ENCODE measurements at regions not wholly inside any gene's neighbourhood (a gene's known extent, or its start where the extent isn't known, plus 50 kb on each side); places are given as distances from the start of the nearest gene placed in this dataset.

- H3K9me3 ChIP-seq (ENCODE audit: control insufficient read depth, insufficient read depth, low read length): no peaks in the 10 kb centered on the region
- H3K4me1 ChIP-seq (ENCODE audit: control insufficient read depth, insufficient read depth, low read length): no peaks in the 10 kb centered on the region
- no peak for TF ChIP-seq CTCF (IDR thresholded peaks at IDR 0.05)
- H3K27me3 ChIP-seq (ENCODE audit: control insufficient read depth, insufficient read depth, low read length): no peaks in the 10 kb centered on the region
- no peak for DNase-seq
- H3K27ac Mint-ChIP-seq: no peak overlapping the region
- H3K4me1 Mint-ChIP-seq: no peaks in the 10 kb centered on the region
- H3K27me3 Mint-ChIP-seq (ENCODE audit: low read depth in 2 of 2): no peaks in the 10 kb centered on the region
- intact Hi-C loops (cut with micrococcal nuclease): no loop called here
- no peaks in the 10 kb centered on the region for H3K36me3 ChIP-seq (ENCODE audit: control insufficient read depth, insufficient read depth, low read length)
- H3K4me3 Mint-ChIP-seq: no peak overlapping the region
- no peak overlapping the region for H3K27ac ChIP-seq (ENCODE audit: low read length)
- no peak for ATAC-seq
- H3K9me3 Mint-ChIP-seq: peaks cover 11 to 12% of the 10 kb centered on the region in 2 donors
- H3K36me3 Mint-ChIP-seq: peaks cover 11% of the 10 kb centered on the region
- WGBS (ENCODE audit: insufficient coverage): no CpG with 5 or more reads among the region's 4 CpGs
- H3K4me3 ChIP-seq (ENCODE audit: low read length): no peak overlapping the region
These were observed 601.9 kb downstream of the SEMA5A start for GRCh38 chr5:8944005-8944404.

GRCh38 chr5:8945972-8946371 is 599.9 kb downstream of the SEMA5A start:
- DNase-seq: no peak
- intact Hi-C loops (cut with micrococcal nuclease): no loop called here
- H3K36me3 ChIP-seq (ENCODE audit: control insufficient read depth, insufficient read depth, low read length): no peaks in the 10 kb centered on the region
- Mint-ChIP-seq H3K4me1 (no peaks in the 10 kb centered on the region), H3K36me3 (peaks cover 6% of the 10 kb centered on the region), H3K27me3 (ENCODE audit: low read depth in 2 of 2) (no peaks in the 10 kb centered on the region), H3K27ac (no peak overlapping the region), H3K9me3 (peaks cover 8 to 9% of the 10 kb centered on the region in 2 donors), H3K4me3 (no peak overlapping the region)
- H3K27ac ChIP-seq (ENCODE audit: low read length): no peak overlapping the region
- no peaks in the 10 kb centered on the region for H3K9me3 ChIP-seq (ENCODE audit: control insufficient read depth, insufficient read depth, low read length)
- H3K27me3 ChIP-seq (ENCODE audit: control insufficient read depth, insufficient read depth, low read length): no peaks in the 10 kb centered on the region
- H3K4me3 ChIP-seq (ENCODE audit: low read length): no peak overlapping the region
- TF ChIP-seq CTCF (IDR thresholded peaks at IDR 0.05): no peak
- ATAC-seq: no peak
- H3K4me1 ChIP-seq (ENCODE audit: control insufficient read depth, insufficient read depth, low read length): no peaks in the 10 kb centered on the region
- WGBS (ENCODE audit: insufficient coverage): 79% methylated on average over 1 of the region's 2 CpGs

- WGBS (ENCODE audit: insufficient coverage): 80% methylated on average over 2 of the region's 2 CpGs
- Mint-ChIP-seq H3K27me3 (ENCODE audit: low read depth in 2 of 2) (no peaks in the 10 kb centered on the region), H3K9me3 (peaks cover 8 to 10% of the 10 kb centered on the region in 2 donors), H3K4me1 (no peaks in the 10 kb centered on the region), H3K27ac (no peak overlapping the region), H3K4me3 (no peak overlapping the region), H3K36me3 (peaks cover 6% of the 10 kb centered on the region)
- no peak overlapping the region for H3K4me3 ChIP-seq (ENCODE audit: low read length)
- ATAC-seq (no peak), DNase-seq (no peak)
- no peak for TF ChIP-seq CTCF (IDR thresholded peaks at IDR 0.05)
- intact Hi-C loops (cut with micrococcal nuclease): no loop called here
- H3K27ac ChIP-seq (ENCODE audit: low read length): no peak overlapping the region
- H3K36me3 ChIP-seq (ENCODE audit: control insufficient read depth, insufficient read depth, low read length): no peaks in the 10 kb centered on the region
- H3K27me3 ChIP-seq (ENCODE audit: control insufficient read depth, insufficient read depth, low read length): no peaks in the 10 kb centered on the region
- no peaks in the 10 kb centered on the region for H3K9me3 ChIP-seq (ENCODE audit: control insufficient read depth, insufficient read depth, low read length)
- H3K4me1 ChIP-seq (ENCODE audit: control insufficient read depth, insufficient read depth, low read length): no peaks in the 10 kb centered on the region
These were observed 596.0 kb downstream of the SEMA5A start for GRCh38 chr5:8949908-8950307.

GRCh38 chr5:8952147-8952546 is 593.7 kb downstream of the SEMA5A start:
- no peaks in the 10 kb centered on the region for H3K9me3 ChIP-seq (ENCODE audit: control insufficient read depth, insufficient read depth, low read length)

More at GRCh38 chr5:8952147-8952546, 593.7 kb downstream of the SEMA5A start:
- ATAC-seq: no peak
- H3K36me3 ChIP-seq (ENCODE audit: control insufficient read depth, insufficient read depth, low read length): no peaks in the 10 kb centered on the region
- peaks cover 8 to 12% of the 10 kb centered on the region in 2 donors for H3K9me3 Mint-ChIP-seq
- no peaks in the 10 kb centered on the region for H3K4me1 ChIP-seq (ENCODE audit: control insufficient read depth, insufficient read depth, low read length)
- no peaks in the 10 kb centered on the region for H3K36me3 Mint-ChIP-seq
- H3K27ac Mint-ChIP-seq: no peak overlapping the region
- no peak for DNase-seq
- no peaks in the 10 kb centered on the region for H3K27me3 ChIP-seq (ENCODE audit: control insufficient read depth, insufficient read depth, low read length)
- no peaks in the 10 kb centered on the region for H3K27me3 Mint-ChIP-seq (ENCODE audit: low read depth in 2 of 2)
- H3K4me1 Mint-ChIP-seq: no peaks in the 10 kb centered on the region
- no peak for TF ChIP-seq CTCF (IDR thresholded peaks at IDR 0.05)
- H3K4me3 ChIP-seq (ENCODE audit: low read length): no peak overlapping the region
- intact Hi-C loops (cut with micrococcal nuclease): no loop called here
- no peak overlapping the region for H3K27ac ChIP-seq (ENCODE audit: low read length)
- H3K4me3 Mint-ChIP-seq: no peak overlapping the region

All from natural killer cell (primary cell).